ENCODE measurements at regions not wholly inside any gene's neighbourhood (a gene's known extent, or its start where the extent isn't known, plus 50 kb on each side); places are given as distances from the start of the nearest gene placed in this dataset.

DNA sequence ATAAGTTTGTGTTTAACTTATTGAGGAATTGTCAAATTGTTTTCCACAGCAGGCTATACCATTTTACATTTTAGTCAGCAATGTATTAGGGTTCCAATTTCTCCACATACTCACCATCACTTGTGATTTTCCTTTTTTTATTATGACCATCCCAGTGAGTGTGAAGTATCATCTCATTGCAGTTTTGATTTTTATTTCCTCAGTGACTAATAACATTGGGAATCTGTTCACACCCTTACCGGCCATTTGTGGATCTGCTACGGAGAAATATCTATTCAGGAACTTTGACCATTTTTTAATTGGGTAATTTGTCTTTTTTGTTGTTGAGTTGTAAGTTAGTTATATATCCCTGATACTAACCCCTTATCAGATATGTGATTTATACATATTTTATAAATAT, 54.8 kb upstream of the LMCD1 start:
- Mint-ChIP-seq H3K4me3 (no peak overlapping the region), H3K4me1 (peaks cover 0 to 2% (median 0%) of the 10 kb centered on the region in 4 donors), H3K27me3 (no peaks in the 10 kb centered on the region), H3K27ac (no peak overlapping the region), H3K36me3 (no peaks in the 10 kb centered on the region), H3K9me3 (peaks cover 0 to 2% (median 0%) of the 10 kb centered on the region in 7 donors)
- Histone ChIP-seq H3K36me3 (ENCODE audit: control insufficient read depth, insufficient read depth, low read length) (no peaks in the 10 kb centered on the region), H3K4me3 (ENCODE audit: low read depth, low read length) (no peak overlapping the region), H3K9me3 (ENCODE audit: control insufficient read depth in 2 of 2, low read length in 2 of 2) (no peaks in the 10 kb centered on the region), H3K27ac (ENCODE audit: insufficient read depth, low read length, poor library complexity, severe bottlenecking) (no peak overlapping the region), H3K27me3 (ENCODE audit: control insufficient read depth, insufficient read depth, low read length) (peaks cover 4% of the 10 kb centered on the region), H3K4me1 (ENCODE audit: control insufficient read depth, insufficient read depth, low read length, poor library complexity, severe bottlenecking) (no peaks in the 10 kb centered on the region)
- no peak for DNase-seq
- ATAC-seq (ENCODE audit: low read depth in 2 of 2), result no peak

DNA sequence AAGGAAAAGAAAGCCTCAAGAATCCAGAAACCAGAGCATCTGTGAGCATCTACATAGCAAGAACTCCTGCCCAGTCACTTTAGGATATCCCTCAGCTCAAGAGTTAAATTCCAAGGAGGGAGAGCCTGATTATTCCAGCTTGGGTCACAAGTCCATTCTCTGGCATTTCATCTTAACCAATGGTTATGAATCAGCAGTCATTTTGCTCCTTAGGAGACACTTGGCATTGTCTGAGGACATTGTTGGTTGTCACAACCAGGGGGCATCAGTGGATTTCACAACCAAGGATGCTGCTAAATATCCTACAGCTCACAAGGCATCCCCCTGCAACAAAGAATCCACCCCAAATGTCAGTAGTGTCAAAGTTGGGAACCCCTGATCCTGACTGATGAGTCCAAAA, 51.0 kb upstream of the LMCD1 start:
- H3K9me3 ChIP-seq (ENCODE audit: control insufficient read depth in 2 of 2, low read length in 2 of 2), result no peaks in the 10 kb centered on the region

DNA sequence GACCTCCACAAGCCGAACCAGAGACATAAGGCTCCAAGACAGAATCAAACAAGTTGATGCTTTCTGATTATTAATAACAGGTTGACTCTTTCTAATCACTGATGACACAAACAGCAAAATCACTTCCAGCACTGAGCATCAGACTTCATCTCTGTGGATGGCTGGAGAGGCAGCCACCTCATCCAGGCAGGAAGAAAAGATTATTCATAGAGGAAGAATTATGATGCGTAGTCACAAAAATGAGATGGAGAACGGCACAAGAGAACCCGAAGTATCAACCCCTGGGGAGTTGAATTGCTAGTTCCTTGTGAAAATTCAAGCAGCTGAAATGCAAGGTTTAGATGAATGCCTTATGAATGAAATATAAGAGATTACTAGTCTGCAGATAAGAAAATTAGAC, 49.9 kb upstream of the LMCD1 start:
- ATAC-seq (ENCODE audit: low read depth in 2 of 2) (no peak), DNase-seq (no peak)
- Histone ChIP-seq H3K27me3 (ENCODE audit: control insufficient read depth, insufficient read depth, low read length) (no peaks in the 10 kb centered on the region), H3K9me3 (ENCODE audit: control insufficient read depth in 2 of 2, low read length in 2 of 2) (no peaks in the 10 kb centered on the region), H3K4me1 (ENCODE audit: control insufficient read depth, insufficient read depth, low read length, poor library complexity, severe bottlenecking) (no peaks in the 10 kb centered on the region), H3K4me3 (ENCODE audit: low read depth, low read length) (no peak overlapping the region), H3K36me3 (ENCODE audit: control insufficient read depth, insufficient read depth, low read length) (no peaks in the 10 kb centered on the region), H3K27ac (ENCODE audit: insufficient read depth, low read length, poor library complexity, severe bottlenecking) (no peak overlapping the region)
- peaks cover 0 to 5% (median 0%) of the 10 kb centered on the region in 7 donors for H3K9me3 Mint-ChIP-seq
- H3K36me3 Mint-ChIP-seq, result no peaks in the 10 kb centered on the region
- H3K27ac Mint-ChIP-seq, result no peak overlapping the region
- no peaks in the 10 kb centered on the region for H3K27me3 Mint-ChIP-seq
- no peak overlapping the region for H3K4me3 Mint-ChIP-seq
- H3K4me1 Mint-ChIP-seq, result no peaks in the 10 kb centered on the region

More for the DNA sequence above, 51.0 kb upstream of the LMCD1 start:
- no peaks in the 10 kb centered on the region for H3K4me1 ChIP-seq (ENCODE audit: control insufficient read depth, insufficient read depth, low read length, poor library complexity, severe bottlenecking)
- no peaks in the 10 kb centered on the region for H3K27me3 Mint-ChIP-seq
- no peak overlapping the region for H3K4me3 Mint-ChIP-seq
- no peaks in the 10 kb centered on the region for H3K27me3 ChIP-seq (ENCODE audit: control insufficient read depth, insufficient read depth, low read length)
- DNase-seq (no peak), ATAC-seq (ENCODE audit: low read depth in 2 of 2) (no peak)
- no peak overlapping the region for H3K27ac ChIP-seq (ENCODE audit: insufficient read depth, low read length, poor library complexity, severe bottlenecking)
- peaks cover 0 to 2% (median 0%) of the 10 kb centered on the region in 7 donors for H3K9me3 Mint-ChIP-seq
- H3K36me3 ChIP-seq (ENCODE audit: control insufficient read depth, insufficient read depth, low read length), result no peaks in the 10 kb centered on the region
- H3K27ac Mint-ChIP-seq, result no peak overlapping the region
- no peaks in the 10 kb centered on the region for H3K4me1 Mint-ChIP-seq
- no peaks in the 10 kb centered on the region for H3K36me3 Mint-ChIP-seq
- H3K4me3 ChIP-seq (ENCODE audit: low read depth, low read length), result no peak overlapping the region
